Lower leg skin (tissue), 3 donors: ENCODE measurements at regions not wholly inside any gene's neighbourhood (a gene's known extent, or its start where the extent isn't known, plus 50 kb on each side); places are given as distances from the start of the nearest gene placed in this dataset.

ENCODE experiments used
- CTCF ChIP-seq, 3 donors: fragments of 450-650 bp; IDR thresholded peaks; one replicate each; pipeline ENCODE4 v1.5.1; 2016; ENCODE audit warnings: antibody characterized with exemption in 3 of 3, mild to moderate bottlenecking in 3 of 3, moderate library complexity in 2 of 3
- POLR2A ChIP-seq, 2 donors: fragments of 450-650 bp; IDR thresholded peaks; one replicate each; pipeline ENCODE4 v1.6.1; 2016 to 2017; ENCODE audit warnings: antibody characterized with exemption in 2 of 2, mild to moderate bottlenecking in 1 of 2, moderate library complexity in 1 of 2

- TF ChIP-seq CTCF (IDR thresholded peaks at IDR 0.05) = no peak
- TF ChIP-seq POLR2A (IDR thresholded peaks at IDR 0.05) = no peak
These were observed 364.3 kb upstream of the SPHKAP start for GRCh38 chr2:228545748-228546145.
